ENCODE measurements at regions not wholly inside any gene's neighbourhood (a gene's known extent, or its start where the extent isn't known, plus 50 kb on each side); places are given as distances from the start of the nearest gene placed in this dataset.

- H3K4me1 Mint-ChIP-seq (ENCODE audit: low read depth) = no peaks in the 10 kb centered on the region
- no peak overlapping the region for H3K4me3 Mint-ChIP-seq
- intact Hi-C loops (cut with micrococcal nuclease) = no loop called here
- no peaks in the 10 kb centered on the region for H3K36me3 Mint-ChIP-seq (ENCODE audit: low read depth)
- H3K9me3 Mint-ChIP-seq = no peaks in the 10 kb centered on the region
- ATAC-seq (no peak), DNase-seq (no peak)
- TF ChIP-seq, protein P1, sequence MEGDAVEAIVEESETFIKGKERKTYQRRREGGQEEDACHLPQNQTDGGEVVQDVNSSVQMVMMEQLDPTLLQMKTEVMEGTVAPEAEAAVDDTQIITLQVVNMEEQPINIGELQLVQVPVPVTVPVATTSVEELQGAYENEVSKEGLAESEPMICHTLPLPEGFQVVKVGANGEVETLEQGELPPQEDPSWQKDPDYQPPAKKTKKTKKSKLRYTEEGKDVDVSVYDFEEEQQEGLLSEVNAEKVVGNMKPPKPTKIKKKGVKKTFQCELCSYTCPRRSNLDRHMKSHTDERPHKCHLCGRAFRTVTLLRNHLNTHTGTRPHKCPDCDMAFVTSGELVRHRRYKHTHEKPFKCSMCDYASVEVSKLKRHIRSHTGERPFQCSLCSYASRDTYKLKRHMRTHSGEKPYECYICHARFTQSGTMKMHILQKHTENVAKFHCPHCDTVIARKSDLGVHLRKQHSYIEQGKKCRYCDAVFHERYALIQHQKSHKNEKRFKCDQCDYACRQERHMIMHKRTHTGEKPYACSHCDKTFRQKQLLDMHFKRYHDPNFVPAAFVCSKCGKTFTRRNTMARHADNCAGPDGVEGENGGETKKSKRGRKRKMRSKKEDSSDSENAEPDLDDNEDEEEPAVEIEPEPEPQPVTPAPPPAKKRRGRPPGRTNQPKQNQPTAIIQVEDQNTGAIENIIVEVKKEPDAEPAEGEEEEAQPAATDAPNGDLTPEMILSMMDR (IDR thresholded peaks at IDR 0.05) = no peak
- H3K27ac Mint-ChIP-seq = no peak overlapping the region
- ChIA-PET CTCF (no interaction called here), POLR2A (no interaction called here)
- peaks cover 6% of the 10 kb centered on the region for H3K27me3 Mint-ChIP-seq
Observed at GRCh38 chr1:208465786-208466590, 221.8 kb upstream of the PLXNA2 start.

- intact Hi-C loops (cut with micrococcal nuclease) = no loop called here
- ChIA-PET POLR2A (no interaction called here), CTCF (no interaction called here)
- no peak overlapping the region for H3K4me3 Mint-ChIP-seq
- ATAC-seq (no peak), DNase-seq (no peak)
- H3K4me1 Mint-ChIP-seq (ENCODE audit: low read depth) = no peaks in the 10 kb centered on the region
- no peak overlapping the region for H3K27ac Mint-ChIP-seq
- no peaks in the 10 kb centered on the region for H3K9me3 Mint-ChIP-seq
- H3K27me3 Mint-ChIP-seq = peaks cover 6% of the 10 kb centered on the region
- no peaks in the 10 kb centered on the region for H3K36me3 Mint-ChIP-seq (ENCODE audit: low read depth)
- TF ChIP-seq, protein P1 (IDR thresholded peaks at IDR 0.05) = no peak
Observed at GRCh38 chr1:208467151-208467780, 223.1 kb upstream of the PLXNA2 start.

- ATAC-seq (no peak), DNase-seq (no peak)
- POLR2A ChIA-PET = no interaction called here
- Mint-ChIP-seq H3K27me3 (peaks cover 5% of the 10 kb centered on the region), H3K36me3 (ENCODE audit: low read depth) (no peaks in the 10 kb centered on the region), H3K9me3 (no peaks in the 10 kb centered on the region), H3K27ac (no peak overlapping the region), H3K4me1 (ENCODE audit: low read depth) (no peaks in the 10 kb centered on the region), H3K4me3 (no peak overlapping the region)
- intact Hi-C loops (cut with micrococcal nuclease) = no loop called here
- CTCF ChIA-PET = no interaction called here
- TF ChIP-seq, protein P1 (IDR thresholded peaks at IDR 0.05) = no peak
Observed at GRCh38 chr1:208475449-208475848, 231.3 kb upstream of the PLXNA2 start.

GRCh38 chr1:208475951-208476845 is 232.0 kb upstream of the PLXNA2 start:
- Mint-ChIP-seq H3K27ac (no peak overlapping the region), H3K4me3 (no peak overlapping the region), H3K36me3 (ENCODE audit: low read depth) (no peaks in the 10 kb centered on the region), H3K27me3 (peaks cover 5% of the 10 kb centered on the region), H3K4me1 (ENCODE audit: low read depth) (no peaks in the 10 kb centered on the region), H3K9me3 (no peaks in the 10 kb centered on the region)
- intact Hi-C loops (cut with micrococcal nuclease) = no loop called here
- ChIA-PET CTCF (no interaction called here), POLR2A (no interaction called here)
- ATAC-seq = no peak
- DNase-seq = no peak
- TF ChIP-seq, protein P1 (IDR thresholded peaks at IDR 0.05) = no peak

DNA sequence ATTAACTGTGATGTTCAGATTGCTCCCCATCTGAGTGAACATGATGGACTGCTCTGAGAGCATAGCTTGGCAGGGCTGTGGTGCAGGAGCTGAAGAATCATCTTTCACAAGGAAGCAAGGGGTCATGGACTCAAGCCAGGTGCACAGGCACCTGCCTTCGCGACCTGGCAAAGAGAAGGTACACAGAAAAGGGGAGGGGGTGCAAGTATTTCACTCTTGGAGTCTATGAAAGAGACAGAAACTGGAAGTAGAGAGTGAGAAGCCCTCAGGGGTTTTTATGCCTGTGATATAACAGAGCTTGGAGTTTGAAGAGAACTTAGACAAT is 232.6 kb upstream of the PLXNA2 start:
- Mint-ChIP-seq H3K4me3 (no peak overlapping the region), H3K4me1 (ENCODE audit: low read depth) (no peaks in the 10 kb centered on the region), H3K9me3 (no peaks in the 10 kb centered on the region), H3K27ac (no peak overlapping the region), H3K36me3 (ENCODE audit: low read depth) (no peaks in the 10 kb centered on the region), H3K27me3 (peaks cover 5% of the 10 kb centered on the region)
- intact Hi-C loops (cut with micrococcal nuclease) = no loop called here
- DNase-seq (no peak), ATAC-seq (no peak)
- ChIA-PET POLR2A (no interaction called here), CTCF (no interaction called here)
- TF ChIP-seq, protein P1 (IDR thresholded peaks at IDR 0.05) = no peak
